RCC 7860 (cell line): ENCODE measurements at regions not wholly inside any gene's neighbourhood (a gene's known extent, or its start where the extent isn't known, plus 50 kb on each side); places are given as distances from the start of the nearest gene placed in this dataset.
"Not testable (repeated sequence)": the region's sequence is repeated elsewhere in the genome, so short reads cannot be mapped to it uniquely, and the experiment has no call there.

ENCODE experiments used
- DNase-seq: peaks from one replicate; pipeline ENCODE4 v3.0.0-alpha.2; 2015; ENCODE audit warnings: low spot score
- FAIRE-seq: peaks from 2 replicates; lab custom pipeline; 2012; peaks lifted over from hg19 to GRCh38; lab: Jason Lieb, UNC

- DNase-seq (no peak), FAIRE-seq (no peak)
These were observed 617.1 kb upstream of the ZFP42 start for GRCh38 chr4:187378441-187378840.

GRCh38 chr4:187380181-187380581 is 615.4 kb upstream of the ZFP42 start:
- FAIRE-seq (no peak), DNase-seq (no peak)

GRCh38 chr4:187383181-187383580 is 612.4 kb upstream of the ZFP42 start:
- no peak for FAIRE-seq
- no peak for DNase-seq

GRCh38 chr4:187387739-187388138 is 607.8 kb upstream of the ZFP42 start:
- FAIRE-seq = no peak
- DNase-seq = no peak

GRCh38 chr4:187389420-187389819 is 606.2 kb upstream of the ZFP42 start:
- no peak for FAIRE-seq

GRCh38 chr4:187390646-187391045 is 604.9 kb upstream of the ZFP42 start:
- FAIRE-seq (no peak), DNase-seq (no peak)

More at GRCh38 chr4:187389420-187389819, 606.2 kb upstream of the ZFP42 start:
- no peak for DNase-seq

- DNase-seq = no peak
- FAIRE-seq = no peak
These were observed 601.8 kb upstream of the ZFP42 start for GRCh38 chr4:187393531-187394344.

GRCh38 chr4:187396106-187396505 is 599.5 kb upstream of the ZFP42 start:
- no peak for DNase-seq
- no peak for FAIRE-seq

GRCh38 chr4:187408447-187408846 is 587.1 kb upstream of the ZFP42 start:
- DNase-seq, FAIRE-seq: not testable (repeated sequence)

GRCh38 chr4:187413564-187414358 is 581.8 kb upstream of the ZFP42 start:
- FAIRE-seq = no peak
- no peak for DNase-seq

- no peak for DNase-seq
- FAIRE-seq = no peak
These were observed 580.9 kb upstream of the ZFP42 start for GRCh38 chr4:187414716-187415115.

- DNase-seq (no peak), FAIRE-seq (no peak)
These were observed 580.3 kb upstream of the ZFP42 start for GRCh38 chr4:187415231-187415630.

GRCh38 chr4:187416216-187416615 is 579.4 kb upstream of the ZFP42 start:
- DNase-seq = no peak

GRCh38 chr4:187417721-187418120 is 577.9 kb upstream of the ZFP42 start:
- no peak for FAIRE-seq
- DNase-seq = no peak

More at GRCh38 chr4:187416216-187416615, 579.4 kb upstream of the ZFP42 start:
- FAIRE-seq = no peak

GRCh38 chr4:187422655-187423054 is 572.9 kb upstream of the ZFP42 start:
- FAIRE-seq (no peak), DNase-seq (no peak)

GRCh38 chr4:187424636-187425035 is 570.9 kb upstream of the ZFP42 start:
- FAIRE-seq = no peak
- no peak for DNase-seq

- FAIRE-seq = no peak
- no peak for DNase-seq
These were observed 569.1 kb upstream of the ZFP42 start for GRCh38 chr4:187426511-187426910.

- FAIRE-seq (no peak), DNase-seq (no peak)
These were observed 563.3 kb upstream of the ZFP42 start for GRCh38 chr4:187432310-187432709.

GRCh38 chr4:187433141-187433540 is 562.4 kb upstream of the ZFP42 start:
- no peak for FAIRE-seq
- DNase-seq = no peak

GRCh38 chr4:187436251-187436650 is 559.3 kb upstream of the ZFP42 start:
- DNase-seq (no peak), FAIRE-seq (no peak)

GRCh38 chr4:187444061-187444460 is 551.5 kb upstream of the ZFP42 start:
- no peak for FAIRE-seq

GRCh38 chr4:187449702-187450101 is 545.9 kb upstream of the ZFP42 start:
- no peak for FAIRE-seq
- DNase-seq = no peak

More at GRCh38 chr4:187444061-187444460, 551.5 kb upstream of the ZFP42 start:
- no peak for DNase-seq
